MM.1S (cell line): ENCODE measurements at regions not wholly inside any gene's neighbourhood (a gene's known extent, or its start where the extent isn't known, plus 50 kb on each side); places are given as distances from the start of the nearest gene placed in this dataset.

ENCODE experiments used
- DNase-seq: peaks from one replicate; pipeline ENCODE4 v3.0.0-alpha.2; 2015
- H2AFZ ChIP-seq: fragments of 300-600 bp; sonication (generic); 2 replicates; pipeline ENCODE4 v1.6.0; 2016; ENCODE audit warnings: antibody characterized with exemption, low read length
- H3F3A ChIP-seq: fragments of 300-600 bp; sonication (generic); 2 replicates; pipeline ENCODE4 v1.6.1; 2016; ENCODE audit warnings: mild to moderate bottlenecking, antibody characterized with exemption, low read length, moderate library complexity, mixed read lengths; ENCODE audit not compliant: insufficient read depth
- H3K27ac ChIP-seq: fragments of 300-600 bp; sonication (generic); 2 replicates; pipeline ENCODE4 v1.5.1; 2016; ENCODE audit warnings: mild to moderate bottlenecking, low read length
- H3K27me3 ChIP-seq: fragments of 300-600 bp; sonication (generic); replicated peaks from 2 replicates; pipeline ENCODE4 v1.6.0; 2016; ENCODE audit warnings: low read length; ENCODE audit not compliant: insufficient read depth
- H3K36me3 ChIP-seq: fragments of 300-600 bp; sonication (generic); replicated peaks from 2 replicates; pipeline ENCODE4 v1.6.1; 2016; ENCODE audit warnings: mild to moderate bottlenecking, low read length, mixed read lengths; ENCODE audit not compliant: insufficient read depth
- H3K4me1 ChIP-seq: fragments of 300-600 bp; sonication (generic); 2 replicates; pipeline ENCODE4 v1.6.1; 2016; ENCODE audit warnings: low read length, mixed read lengths
- H3K4me2 ChIP-seq: fragments of 300-600 bp; sonication (generic); 2 replicates; pipeline ENCODE4 v1.6.0; 2016; ENCODE audit warnings: low read depth, low read length
- H3K4me3 ChIP-seq: fragments of 300-600 bp; sonication (generic); 2 replicates; pipeline ENCODE4 v1.5.1; 2016; ENCODE audit warnings: low read length, mixed read lengths
- H3K79me2 ChIP-seq: fragments of 300-600 bp; sonication (generic); 2 replicates; pipeline ENCODE4 v1.6.1; 2016; ENCODE audit warnings: mixed run types, low read length, mixed read lengths
- H3K9ac ChIP-seq: fragments of 300-600 bp; sonication (generic); 2 replicates; pipeline ENCODE4 v1.6.1; 2016; ENCODE audit warnings: low read length, mixed read lengths
- H3K9me2 ChIP-seq: fragments of 300-600 bp; sonication (generic); replicated peaks from 2 replicates; pipeline ENCODE4 v1.6.1; 2016; ENCODE audit warnings: mild to moderate bottlenecking, low read length, mixed read lengths; ENCODE audit not compliant: insufficient read depth
- H3K9me3 ChIP-seq: fragments of 300-600 bp; sonication (generic); replicated peaks from 2 replicates; pipeline ENCODE4 v1.6.1; 2016; ENCODE audit warnings: mild to moderate bottlenecking, low read length, mixed read lengths; ENCODE audit not compliant: insufficient read depth
- H4K20me1 ChIP-seq: fragments of 300-600 bp; sonication (generic); 2 replicates; pipeline ENCODE4 v1.6.1; 2016; ENCODE audit warnings: mild to moderate bottlenecking, low read length, moderate library complexity, mixed read lengths; ENCODE audit not compliant: insufficient read depth
- CTCF ChIP-seq: fragments of 300-600 bp; sonication (generic); IDR thresholded peaks from 2 replicates; pipeline ENCODE4 v1.5.1; 2016; ENCODE audit warnings: antibody characterized with exemption, low read length, mixed read lengths
- EZH2 ChIP-seq: fragments of 300-600 bp; sonication (generic); optimal IDR thresholded peaks from 2 replicates; pipeline ENCODE3; 2017; ENCODE audit warnings: low read depth, mild to moderate bottlenecking, antibody characterized with exemption, low read length, mixed read lengths
- EZH2phosphoT487 ChIP-seq: fragments of 300-600 bp; sonication (generic); IDR thresholded peaks from 2 replicates; pipeline ENCODE4 v1.6.1; 2018; ENCODE audit warnings: antibody characterized with exemption, low read length

GRCh38 chrX:5683996-5684395 is 544.7 kb downstream of the NLGN4X start:
- H4K20me1 ChIP-seq = no peaks in the 10 kb centered on the region

GRCh38 chrX:5681159-5681558 is 547.5 kb downstream of the NLGN4X start:
- no peak overlapping the region for H3K9ac ChIP-seq
- H3F3A ChIP-seq = no peaks in the 10 kb centered on the region
- no peaks in the 10 kb centered on the region for H4K20me1 ChIP-seq
- no peaks in the 10 kb centered on the region for H3K79me2 ChIP-seq
- H3K9me2 ChIP-seq = no peaks in the 10 kb centered on the region
- no peak overlapping the region for H3K4me3 ChIP-seq
- H3K27me3 ChIP-seq = no peaks in the 10 kb centered on the region
- H3K4me1 ChIP-seq = peaks cover 8% of the 10 kb centered on the region
- no peak overlapping the region for H3K4me2 ChIP-seq
- TF ChIP-seq EZH2phosphoT487 (no peak), EZH2 (no peak), CTCF (peak; percentile 28)
- H3K9me3 ChIP-seq = no peaks in the 10 kb centered on the region
- DNase-seq = no peak
- no peak overlapping the region for H2AFZ ChIP-seq
- H3K27ac ChIP-seq = no peak overlapping the region
- no peaks in the 10 kb centered on the region for H3K36me3 ChIP-seq

More at GRCh38 chrX:5683996-5684395, 544.7 kb downstream of the NLGN4X start:
- no peaks in the 10 kb centered on the region for H3K79me2 ChIP-seq
- no peak overlapping the region for H3K9ac ChIP-seq
- no peaks in the 10 kb centered on the region for H3K9me2 ChIP-seq
- H3K27ac ChIP-seq = no peak overlapping the region
- H3K27me3 ChIP-seq = no peaks in the 10 kb centered on the region
- H3K36me3 ChIP-seq = no peaks in the 10 kb centered on the region
- peaks cover 8% of the 10 kb centered on the region for H3K4me1 ChIP-seq
- no peak overlapping the region for H2AFZ ChIP-seq
- peak overlapping the region; percentile 33; the same call in 1 of the 2 replicates for H3K4me2 ChIP-seq
- TF ChIP-seq EZH2phosphoT487 (no peak), EZH2 (no peak), CTCF (no peak)
- H3K9me3 ChIP-seq = no peaks in the 10 kb centered on the region
- no peak overlapping the region for H3K4me3 ChIP-seq
- DNase-seq = peak; percentile 42
- H3F3A ChIP-seq = no peaks in the 10 kb centered on the region

- no peaks in the 10 kb centered on the region for H3F3A ChIP-seq
- no peak overlapping the region for H3K4me3 ChIP-seq
These were observed 554.6 kb downstream of the NLGN4X start for GRCh38 chrX:5674036-5674435.

More at GRCh38 chrX:5674036-5674435, 554.6 kb downstream of the NLGN4X start:
- no peaks in the 10 kb centered on the region for H3K27me3 ChIP-seq
- no peak overlapping the region for H3K27ac ChIP-seq
- no peaks in the 10 kb centered on the region for H3K9me3 ChIP-seq
- no peak overlapping the region for H3K9ac ChIP-seq
- no peak overlapping the region for H3K4me2 ChIP-seq
- H3K9me2 ChIP-seq = no peaks in the 10 kb centered on the region
- H2AFZ ChIP-seq = no peak overlapping the region
- DNase-seq = no peak
- H3K4me1 ChIP-seq = no peaks in the 10 kb centered on the region
- no peaks in the 10 kb centered on the region for H3K79me2 ChIP-seq
- H3K36me3 ChIP-seq = no peaks in the 10 kb centered on the region
- no peaks in the 10 kb centered on the region for H4K20me1 ChIP-seq
- no peak for TF ChIP-seq CTCF
- TF ChIP-seq EZH2 = no peak
- no peak for TF ChIP-seq EZH2phosphoT487
